HG03045 (cell line): ENCODE measurements at regions not wholly inside any gene's neighbourhood (a gene's known extent, or its start where the extent isn't known, plus 50 kb on each side); places are given as distances from the start of the nearest gene placed in this dataset.
"Not testable (repeated sequence)": the region's sequence is repeated elsewhere in the genome, so short reads cannot be mapped to it uniquely, and the experiment has no call there.

Experiments used
- ATAC-seq: cut with Tn5 transposase; IDR thresholded peaks from one replicate; pipeline ENCODE4 v1.9.1; 2021; ENCODE audit warnings: mild to moderate bottlenecking, moderate library complexity; ENCODE audit not compliant: unreplicated experiment

GRCh38 chr13:97772466-97772865, 181.0 kb upstream of the IPO5 start:
- ATAC-seq: not testable (repeated sequence)

DNA sequence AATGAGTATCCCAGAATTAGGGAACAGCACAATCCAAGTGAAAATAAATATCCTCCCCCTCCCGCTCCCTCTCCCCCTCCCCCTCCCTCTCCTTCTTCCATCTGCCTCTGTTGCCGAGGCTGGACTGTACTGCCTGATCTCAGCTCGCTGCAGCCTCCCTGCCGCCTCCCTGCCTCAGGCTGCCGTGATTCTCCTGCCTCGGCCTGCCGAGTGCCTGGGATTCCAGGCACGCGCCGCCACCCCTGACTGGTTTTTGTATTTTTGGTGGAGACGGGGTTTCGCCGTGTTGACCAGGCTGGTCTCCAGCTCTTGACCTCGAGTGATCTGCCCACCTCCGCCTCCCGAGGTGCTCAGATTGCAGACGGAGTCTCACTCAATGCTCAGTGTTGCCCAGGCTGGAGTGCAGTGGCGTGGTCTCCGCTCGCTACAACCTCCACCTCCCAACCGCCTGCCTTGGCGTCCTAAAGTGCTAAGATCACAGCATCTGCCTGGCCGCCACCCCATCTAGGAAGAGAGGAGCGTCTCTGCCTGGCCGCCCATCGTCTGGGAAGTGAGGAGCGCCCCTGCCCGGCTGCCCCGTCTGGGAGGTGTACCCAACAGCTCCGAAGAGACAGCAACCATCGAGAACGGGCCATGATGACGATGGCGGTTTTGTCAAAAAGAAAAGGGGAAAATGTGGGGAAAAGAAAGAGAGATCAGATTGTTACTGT, 178.9 kb upstream of the IPO5 start:
- ATAC-seq: not testable (repeated sequence)

DNA sequence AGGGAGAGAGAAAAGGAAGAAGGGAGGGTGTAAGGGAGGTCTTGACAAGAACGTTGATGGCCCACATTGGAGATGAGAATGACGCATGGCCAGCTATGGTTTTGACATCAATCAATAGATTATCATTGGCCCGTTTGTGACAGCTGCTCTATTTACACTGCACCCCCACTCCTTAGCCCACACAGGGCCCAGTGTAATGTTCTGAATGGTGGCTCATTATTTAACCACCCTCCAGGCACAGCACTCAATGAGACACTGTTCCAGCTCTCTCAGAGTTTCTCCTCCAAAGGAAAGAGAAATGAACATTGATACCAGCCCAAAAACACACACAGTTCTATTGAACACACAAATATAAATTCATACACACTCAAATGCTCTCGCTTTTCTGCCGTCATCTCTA, 173.0 kb upstream of the IPO5 start:
- no peak for ATAC-seq

GRCh38 chr13:97781891-97782305, 171.6 kb upstream of the IPO5 start:
- ATAC-seq: no peak

- no peak for ATAC-seq
Observed at GRCh38 chr13:97786510-97786909, 167.0 kb upstream of the IPO5 start.

GRCh38 chr13:97797553-97797952, 155.9 kb upstream of the IPO5 start:
- no peak for ATAC-seq

- ATAC-seq: no peak
Observed at GRCh38 chr13:97798171-97798821, 155.2 kb upstream of the IPO5 start.

GRCh38 chr13:97798836-97799235, 154.6 kb upstream of the IPO5 start:
- no peak for ATAC-seq

DNA sequence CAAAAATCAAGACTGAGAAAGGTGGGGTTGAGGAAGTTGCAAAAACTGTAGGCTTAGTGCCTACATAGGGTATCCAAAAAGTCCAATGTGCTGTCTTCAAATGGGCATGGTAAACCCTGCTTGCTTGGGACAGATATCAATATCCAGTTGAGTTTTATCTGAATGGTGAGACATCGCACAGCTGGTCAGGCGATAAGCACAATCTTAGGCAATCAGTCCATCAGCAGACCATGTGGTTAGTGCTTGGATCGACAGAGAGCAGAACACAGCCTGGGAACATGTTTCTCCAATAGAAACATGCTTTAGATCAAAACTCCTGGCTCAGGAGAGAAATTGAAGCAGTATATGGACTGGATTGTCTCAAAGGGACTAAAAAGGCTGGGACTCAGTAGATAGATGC, 151.3 kb upstream of the IPO5 start:
- no peak for ATAC-seq

- no peak for ATAC-seq
Observed at GRCh38 chr13:97809576-97809975, 143.9 kb upstream of the IPO5 start.

- ATAC-seq: no peak
Observed at GRCh38 chr13:97810152-97810551, 143.3 kb upstream of the IPO5 start.

DNA sequence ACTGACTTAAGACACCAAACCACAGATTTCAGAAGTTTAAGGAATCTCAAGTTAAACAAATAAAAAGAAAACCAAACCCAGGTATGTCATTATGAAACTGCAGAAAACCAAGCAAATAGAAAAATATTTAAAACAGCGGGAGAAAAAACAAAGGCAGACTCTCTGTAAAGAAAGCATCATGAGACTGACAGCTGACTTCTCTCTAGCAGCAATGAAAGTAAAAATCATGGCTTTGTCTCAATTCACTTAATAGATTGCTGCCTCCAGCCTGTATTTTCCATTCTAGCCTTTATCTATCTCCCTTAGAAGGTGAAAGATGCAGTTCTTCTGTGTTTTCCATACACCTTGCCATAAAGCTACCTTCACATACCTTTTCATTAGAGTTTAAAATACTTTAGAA, 131.1 kb upstream of the IPO5 start:
- ATAC-seq: no peak

DNA sequence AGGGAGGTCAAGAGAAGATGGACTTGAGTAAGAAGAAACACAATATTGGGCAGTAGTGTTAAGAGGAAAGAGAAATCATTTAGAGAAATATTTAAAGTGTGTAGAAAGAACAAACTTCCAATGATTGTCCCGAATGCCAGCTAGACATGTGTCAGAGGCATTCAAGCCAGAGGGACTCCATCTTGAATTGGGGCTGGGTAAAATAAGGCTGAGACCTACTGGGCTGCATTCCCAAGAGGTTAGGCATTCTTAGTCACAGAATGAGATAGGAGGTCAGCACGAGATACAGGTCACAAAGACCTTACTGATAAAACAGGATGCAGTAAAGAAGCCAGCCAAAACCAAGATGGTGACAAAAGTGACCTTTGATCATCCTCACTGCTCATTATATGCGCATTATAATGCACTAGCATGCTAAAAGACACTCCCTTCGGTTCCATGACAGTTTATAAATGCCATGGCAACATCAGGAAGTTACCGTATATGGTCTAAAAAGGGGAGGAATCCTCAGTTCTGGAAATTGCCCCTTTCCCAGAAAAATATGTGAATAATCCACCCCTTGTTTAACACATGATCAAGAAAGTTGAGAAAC, 127.0 kb upstream of the IPO5 start:
- no peak for ATAC-seq

GRCh38 chr13:97834250-97834649, 119.2 kb upstream of the IPO5 start:
- ATAC-seq: no peak

- no peak for ATAC-seq
Observed at GRCh38 chr13:97843189-97843588, 110.3 kb upstream of the IPO5 start.

DNA sequence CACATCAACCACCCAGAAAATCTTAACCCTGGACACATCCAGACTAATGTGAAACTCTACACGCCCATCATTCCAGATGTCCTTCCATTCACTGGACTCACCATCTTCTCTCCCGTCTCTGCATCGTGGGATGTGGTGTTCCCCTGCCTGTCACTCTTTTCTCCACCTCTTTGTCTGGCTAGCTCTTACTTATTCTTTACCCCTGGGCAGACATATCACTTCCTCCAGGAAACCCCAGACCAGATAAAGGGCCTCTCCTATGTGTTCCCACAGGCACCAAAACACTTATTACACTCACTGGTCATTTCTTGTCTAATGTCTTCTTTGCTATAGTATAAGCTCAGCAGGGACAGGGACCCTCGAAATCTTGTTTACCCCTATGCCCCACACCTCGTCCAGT, 109.3 kb upstream of the IPO5 start:
- ATAC-seq: no peak

GRCh38 chr13:97848886-97849285, 104.6 kb upstream of the IPO5 start:
- no peak for ATAC-seq

DNA sequence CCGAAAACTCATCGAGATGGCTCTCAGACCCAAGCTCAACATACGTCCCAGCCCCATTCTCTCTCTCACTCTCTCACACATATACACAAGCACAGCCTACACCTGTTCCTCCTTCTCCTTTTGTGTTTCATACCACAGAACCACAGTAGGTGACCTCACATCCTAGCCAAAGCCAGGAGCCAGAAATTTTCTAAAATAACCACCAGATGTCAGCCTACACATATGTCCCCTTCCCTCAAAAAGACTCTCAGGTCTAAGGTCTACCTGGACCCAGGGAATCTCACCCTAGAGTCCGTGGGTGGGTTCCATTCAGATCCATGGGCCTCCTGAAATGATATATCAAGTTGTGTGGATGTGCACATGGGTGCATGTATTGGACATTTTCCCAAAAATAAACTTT, 104.2 kb upstream of the IPO5 start:
- no peak for ATAC-seq

- ATAC-seq: no peak
Observed at GRCh38 chr13:97851269-97851668, 102.2 kb upstream of the IPO5 start.

DNA sequence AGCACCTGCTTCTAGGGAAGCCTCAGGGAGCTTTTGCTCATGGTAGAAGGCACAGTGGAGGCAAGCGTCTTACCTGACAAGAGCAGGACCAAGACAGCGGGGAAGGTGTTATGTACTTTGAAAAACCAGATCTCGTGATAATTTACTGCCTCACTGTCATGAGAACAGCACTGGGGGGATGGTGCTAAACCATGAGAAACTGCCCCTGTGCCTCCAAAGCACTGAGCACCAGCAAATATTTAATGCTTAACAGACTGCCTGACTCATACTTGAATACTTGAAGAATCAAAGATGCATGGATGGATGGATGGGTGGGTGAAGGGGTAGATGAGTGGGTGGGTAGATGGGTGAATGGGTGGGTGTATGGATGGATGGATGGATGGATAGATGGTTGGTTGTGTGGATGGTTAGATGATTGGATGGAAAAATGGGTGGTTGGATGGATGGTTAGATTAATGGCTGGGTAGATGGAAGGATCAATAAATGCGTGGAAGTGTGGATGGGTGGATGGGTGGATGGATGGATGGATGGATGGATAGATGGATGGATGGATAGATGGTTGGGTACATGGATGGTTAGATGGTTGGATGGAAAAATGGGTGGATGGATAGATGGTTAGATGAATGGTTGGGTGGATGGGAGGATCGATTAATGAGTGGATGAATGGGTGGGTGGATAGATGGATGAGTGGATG, 101.1 kb upstream of the IPO5 start:
- no peak for ATAC-seq

GRCh38 chr13:97853550-97853949, 99.9 kb upstream of the IPO5 start:
- no peak for ATAC-seq
